Hepatocyte (in vitro differentiated cells): ENCODE measurements at regions not wholly inside any gene's neighbourhood (a gene's known extent, or its start where the extent isn't known, plus 50 kb on each side); places are given as distances from the start of the nearest gene placed in this dataset.

Source experiments
- EZH2phosphoT487 ChIP-seq: fragments of 200-600 bp; sonication (generic); IDR thresholded peaks from one replicate; pipeline ENCODE4 v1.6.1; 2018; ENCODE audit warnings: antibody characterized with exemption, mild to moderate bottlenecking, low read depth, moderate library complexity; ENCODE audit not compliant: unreplicated experiment, severe bottlenecking
- TF ChIP-seq, protein P1 (sequence below): fragments of 200-600 bp; sonication (generic); IDR thresholded peaks from 2 replicates; pipeline ENCODE4 v1.5.1; 2016; ENCODE audit warnings: antibody characterized with exemption, mild to moderate bottlenecking; ENCODE audit not compliant: poor library complexity

DNA sequence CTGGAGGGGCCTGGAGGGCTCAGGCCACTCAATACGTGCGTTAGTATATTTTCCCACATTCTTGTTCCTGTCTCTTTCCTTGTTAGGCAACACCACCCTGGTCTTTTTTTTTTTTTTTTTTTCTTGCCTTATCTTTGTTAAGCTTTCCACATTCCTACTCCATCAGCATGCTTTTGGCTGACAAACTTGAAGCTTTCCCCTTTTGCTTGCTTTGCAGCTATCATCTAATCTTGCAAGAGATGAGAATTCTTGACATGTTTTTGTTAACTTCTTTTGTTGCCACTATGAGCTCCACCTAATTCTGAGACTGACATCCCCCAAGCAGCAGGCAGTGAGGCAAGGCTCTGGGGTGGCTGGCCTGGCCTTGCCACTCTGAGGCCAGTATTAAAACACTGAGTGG lies 52.5 kb upstream of the NRP1 start:
- TF ChIP-seq EZH2phosphoT487, result no peak
- TF ChIP-seq, protein P1, sequence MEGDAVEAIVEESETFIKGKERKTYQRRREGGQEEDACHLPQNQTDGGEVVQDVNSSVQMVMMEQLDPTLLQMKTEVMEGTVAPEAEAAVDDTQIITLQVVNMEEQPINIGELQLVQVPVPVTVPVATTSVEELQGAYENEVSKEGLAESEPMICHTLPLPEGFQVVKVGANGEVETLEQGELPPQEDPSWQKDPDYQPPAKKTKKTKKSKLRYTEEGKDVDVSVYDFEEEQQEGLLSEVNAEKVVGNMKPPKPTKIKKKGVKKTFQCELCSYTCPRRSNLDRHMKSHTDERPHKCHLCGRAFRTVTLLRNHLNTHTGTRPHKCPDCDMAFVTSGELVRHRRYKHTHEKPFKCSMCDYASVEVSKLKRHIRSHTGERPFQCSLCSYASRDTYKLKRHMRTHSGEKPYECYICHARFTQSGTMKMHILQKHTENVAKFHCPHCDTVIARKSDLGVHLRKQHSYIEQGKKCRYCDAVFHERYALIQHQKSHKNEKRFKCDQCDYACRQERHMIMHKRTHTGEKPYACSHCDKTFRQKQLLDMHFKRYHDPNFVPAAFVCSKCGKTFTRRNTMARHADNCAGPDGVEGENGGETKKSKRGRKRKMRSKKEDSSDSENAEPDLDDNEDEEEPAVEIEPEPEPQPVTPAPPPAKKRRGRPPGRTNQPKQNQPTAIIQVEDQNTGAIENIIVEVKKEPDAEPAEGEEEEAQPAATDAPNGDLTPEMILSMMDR, result no peak
